GM19467 (cell line): ENCODE measurements at regions not wholly inside any gene's neighbourhood (a gene's known extent, or its start where the extent isn't known, plus 50 kb on each side); places are given as distances from the start of the nearest gene placed in this dataset.

Experiments
- ATAC-seq: cut with Tn5 transposase; IDR thresholded peaks from one replicate; pipeline ENCODE4 v1.9.1; 2021; ENCODE audit warnings: mild to moderate bottlenecking, moderate library complexity; ENCODE audit not compliant: unreplicated experiment

- ATAC-seq, result no peak
Observed at GRCh38 chrX:25226151-25226550, 210.4 kb upstream of the ARX start.

DNA sequence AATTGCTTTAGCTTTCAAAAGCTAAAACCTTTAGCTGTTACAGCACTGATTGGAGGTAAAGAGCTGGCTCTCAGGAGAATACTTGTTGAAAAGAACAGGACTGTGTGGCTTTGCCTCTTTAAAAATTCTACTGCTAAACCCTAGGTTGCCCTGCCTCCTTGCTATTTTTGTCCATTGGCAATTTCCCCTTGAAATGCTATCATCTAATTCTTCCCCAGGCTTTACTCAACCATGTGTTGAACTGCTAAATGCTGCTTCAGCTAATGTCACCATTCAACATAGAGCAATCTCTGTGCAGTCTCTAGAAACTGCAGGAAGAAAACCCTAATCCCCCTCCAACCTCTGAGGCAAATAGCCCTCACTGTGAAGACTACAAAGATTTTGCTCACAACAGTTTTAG is 203.7 kb upstream of the ARX start:
- ATAC-seq, result no peak

GRCh38 chrX:25213611-25214010 is 197.8 kb upstream of the ARX start:
- no peak for ATAC-seq

GRCh38 chrX:25207803-25208475 is 192.2 kb upstream of the ARX start:
- ATAC-seq, result no peak

DNA sequence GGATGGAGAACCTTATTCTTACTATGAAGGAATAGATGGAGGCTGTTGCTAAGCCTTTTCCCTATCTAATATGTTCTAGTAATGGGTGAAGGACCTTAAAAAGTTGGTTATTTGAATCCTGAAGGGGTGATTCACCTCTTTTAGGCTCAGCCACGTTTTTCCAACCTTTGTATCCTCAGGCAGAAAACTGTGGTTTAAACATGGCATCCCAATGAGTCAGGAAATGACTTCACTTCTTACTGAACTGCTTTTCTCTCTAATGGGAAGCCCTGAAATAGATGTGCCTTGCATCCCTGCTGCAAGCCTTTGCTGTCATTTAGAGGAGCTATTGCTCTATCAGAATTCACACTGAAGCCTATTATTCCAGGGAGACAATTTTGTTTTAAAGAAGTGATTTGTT is 191.0 kb upstream of the ARX start:
- no peak for ATAC-seq

- ATAC-seq, result no peak
Observed at GRCh38 chrX:25204182-25204581, 188.4 kb upstream of the ARX start.

DNA sequence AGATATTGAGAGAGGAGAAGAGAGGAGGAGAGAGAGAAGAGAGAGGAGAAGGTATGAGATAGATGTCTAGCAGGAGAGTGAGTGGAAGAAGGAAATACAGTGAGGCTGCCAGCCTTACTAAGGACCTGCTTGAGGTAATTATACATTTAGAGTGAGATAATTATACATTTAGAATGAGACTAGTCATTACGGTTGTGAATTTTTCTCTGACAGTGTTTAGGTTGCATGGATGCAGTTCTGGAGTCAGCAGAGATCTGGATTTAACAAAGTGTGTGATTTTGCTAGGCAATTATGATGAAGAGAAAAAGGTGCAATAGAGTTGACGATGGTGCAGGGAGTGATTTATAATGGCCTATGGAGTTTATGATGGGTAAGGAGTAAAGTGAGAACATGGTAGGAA is 187.1 kb upstream of the ARX start:
- ATAC-seq, result no peak

DNA sequence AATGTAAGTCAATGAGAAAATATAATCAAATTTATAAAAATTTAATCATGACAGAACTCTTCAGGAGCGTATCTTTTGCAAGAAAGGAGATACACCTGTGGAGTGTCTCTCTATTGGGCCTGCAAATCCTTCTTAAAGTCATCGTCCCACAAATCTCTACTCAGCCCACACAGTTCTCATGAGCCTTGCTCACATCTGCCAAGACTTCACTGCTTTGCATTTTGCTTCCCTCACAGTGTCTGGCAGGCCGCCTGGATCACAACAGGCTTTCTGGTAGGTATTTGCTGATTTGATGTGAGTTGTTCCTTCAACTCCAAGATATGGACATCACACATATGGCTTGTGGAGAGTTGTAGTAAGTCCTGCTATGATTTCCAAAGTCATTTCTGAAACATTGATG is 183.1 kb upstream of the ARX start:
- ATAC-seq, result no peak

GRCh38 chrX:25198253-25198652 is 182.5 kb upstream of the ARX start:
- no peak for ATAC-seq

GRCh38 chrX:25196221-25196620 is 180.5 kb upstream of the ARX start:
- no peak for ATAC-seq

- ATAC-seq, result no peak
Observed at GRCh38 chrX:25191403-25191802, 175.6 kb upstream of the ARX start.

DNA sequence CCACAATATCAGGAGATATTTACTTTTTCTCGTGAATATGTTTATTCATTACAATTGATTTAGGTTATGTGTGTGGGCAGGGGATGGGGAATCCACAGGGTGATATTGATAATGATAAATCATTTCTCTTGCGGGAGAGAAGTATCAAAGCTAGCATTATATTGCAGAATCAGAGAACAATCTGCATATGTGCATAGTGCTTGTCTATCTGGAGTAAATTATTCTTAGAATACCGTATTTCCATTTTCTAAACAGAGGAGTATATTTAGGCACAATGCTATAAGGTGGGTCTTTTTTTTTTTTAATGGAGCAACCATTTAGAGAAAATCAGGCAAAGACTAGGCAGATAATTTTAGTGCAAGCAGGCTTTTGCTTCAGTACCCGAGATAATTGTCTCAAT is 166.0 kb upstream of the ARX start:
- no peak for ATAC-seq

GRCh38 chrX:25180242-25180641 is 164.5 kb upstream of the ARX start:
- ATAC-seq, result no peak

- ATAC-seq, result no peak
Observed at GRCh38 chrX:25178555-25178954, 162.8 kb upstream of the ARX start.

DNA sequence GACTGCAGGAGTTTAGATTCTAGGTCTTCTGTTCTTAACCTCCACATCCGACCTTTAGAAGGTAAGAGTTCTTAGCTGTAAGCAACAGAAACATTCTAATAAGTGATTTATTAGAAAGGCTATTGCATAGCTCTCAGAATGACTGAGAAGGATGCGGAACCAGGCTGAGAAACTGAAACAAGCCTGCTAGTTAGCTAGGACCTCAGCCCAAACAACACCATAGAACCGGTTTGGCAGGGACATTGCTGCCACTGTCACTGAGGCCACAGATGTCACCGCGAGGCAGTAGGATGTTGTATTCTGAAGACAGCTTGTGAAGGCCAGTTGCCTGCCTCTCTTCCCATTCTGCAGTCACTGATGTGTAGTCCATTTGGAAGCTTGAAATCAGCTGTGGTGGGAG is 160.0 kb upstream of the ARX start:
- peak; percentile 87 for ATAC-seq

DNA sequence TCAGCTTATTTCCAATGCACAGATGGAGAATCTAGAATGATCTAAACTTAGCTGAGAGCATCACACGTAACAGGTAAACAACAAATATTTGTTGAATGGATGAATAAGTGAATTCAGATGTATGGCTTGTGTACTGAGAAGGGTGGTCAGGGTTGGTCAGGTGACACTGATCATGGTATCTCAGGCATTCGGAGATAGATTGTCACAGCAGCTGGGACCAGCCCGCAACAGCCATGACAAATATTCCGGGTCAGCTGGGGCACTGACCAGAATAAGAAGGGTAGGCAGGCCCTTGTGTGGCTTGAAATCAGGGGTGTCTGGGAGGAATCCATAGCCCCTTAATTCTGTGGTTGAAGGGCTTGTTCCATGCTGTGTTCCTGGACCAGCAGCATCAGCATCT is 159.4 kb upstream of the ARX start:
- no peak for ATAC-seq

DNA sequence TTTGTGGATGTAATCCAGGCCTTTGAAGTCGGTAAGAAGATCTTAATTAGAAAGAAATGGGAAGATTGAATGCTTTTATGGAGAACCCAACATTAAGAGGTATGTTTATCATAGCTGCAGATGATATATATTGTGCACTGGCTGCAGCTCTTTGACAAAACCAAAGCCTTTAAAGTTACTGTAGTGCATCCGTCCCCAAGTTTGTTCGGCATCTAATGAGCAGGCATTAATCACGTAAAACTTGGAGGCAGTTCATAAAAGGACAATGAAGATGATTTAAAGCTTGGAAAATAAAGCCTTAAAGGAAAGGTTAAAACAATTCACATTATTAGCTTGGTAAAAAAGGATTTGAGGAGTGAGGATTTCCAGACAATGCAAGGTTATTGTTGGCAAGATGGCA is 150.8 kb upstream of the ARX start:
- no peak for ATAC-seq

GRCh38 chrX:25166145-25166544 is 150.4 kb upstream of the ARX start:
- ATAC-seq, result no peak

- no peak for ATAC-seq
Observed at GRCh38 chrX:25158635-25159034, 142.9 kb upstream of the ARX start.

DNA sequence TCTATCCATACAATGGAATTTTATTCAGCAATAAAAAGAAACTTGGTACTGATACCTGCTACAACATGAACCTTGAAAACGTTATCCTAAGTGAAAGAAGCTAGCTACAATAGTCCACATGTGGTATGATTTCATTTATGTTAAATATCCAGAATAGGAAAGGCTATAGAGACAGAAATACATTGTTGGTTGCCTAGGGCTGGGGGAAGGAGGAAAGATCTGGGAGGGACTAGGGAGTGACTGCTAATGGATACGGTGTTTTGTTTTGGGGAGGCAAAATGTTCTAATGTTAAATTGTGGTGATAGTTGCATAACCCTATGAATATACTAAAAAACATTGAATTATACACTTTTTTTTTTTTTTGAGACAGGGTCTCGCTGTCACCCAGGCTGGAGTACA is 141.1 kb upstream of the ARX start:
- ATAC-seq, result no peak

GRCh38 chrX:25156323-25156722 is 140.6 kb upstream of the ARX start:
- ATAC-seq, result no peak

GRCh38 chrX:25154168-25154567 is 138.4 kb upstream of the ARX start:
- ATAC-seq, result no peak

DNA sequence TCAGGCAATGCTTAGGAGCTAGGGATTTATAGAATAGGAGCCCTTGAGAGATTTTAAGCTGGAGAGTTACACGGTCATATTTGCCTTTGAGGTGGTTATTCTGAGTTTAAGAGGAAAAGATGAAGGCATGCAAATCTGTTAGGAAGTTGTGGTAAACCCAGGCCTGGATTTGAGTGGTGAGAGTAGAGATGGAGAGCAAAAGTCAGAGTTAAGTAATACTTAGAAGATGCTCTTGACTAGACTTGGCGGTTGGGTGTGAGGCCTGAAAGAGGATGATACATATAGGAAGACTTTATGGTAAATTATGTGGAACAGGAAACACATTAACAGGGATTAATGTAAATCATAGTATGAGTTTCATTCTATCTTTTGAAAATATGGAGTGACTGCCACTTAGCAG is 136.0 kb upstream of the ARX start:
- no peak for ATAC-seq
